Panc1 (cell line): ENCODE measurements at regions not wholly inside any gene's neighbourhood (a gene's known extent, or its start where the extent isn't known, plus 50 kb on each side); places are given as distances from the start of the nearest gene placed in this dataset.

Experiments
- ATAC-seq: fragments of 200-7000 bp; cut with Tn5 transposase; 2 replicates; pipeline ENCODE4 v1.9.1; 2020; ENCODE audit warnings: mild to moderate bottlenecking, moderate library complexity
- BruUV-seq: library from RNA; stranded (reverse); fragments of 400-500 nt; replicated peaks from 2 replicates; lab custom pipeline; 2021; lab: Mats Ljungman, UMichigan
- CTCF ChIA-PET: fragments of 300-600 bp; sonication (Branson Sonifier 250); formaldehyde crosslinking; loops from one replicate; lab custom pipeline; 2022; ENCODE audit warnings: antibody characterized with exemption; lab: Charles Lee
- POLR2A ChIA-PET: fragments of 300-600 bp; sonication (Branson Sonifier 250); formaldehyde crosslinking; loops from one replicate; lab custom pipeline; 2022; ENCODE audit warnings: antibody characterized with exemption; lab: Charles Lee
- DNase-seq: peaks from one replicate; pipeline ENCODE4 v3.0.0-alpha.2; 2010; ENCODE audit warnings: low read depth, low spot score
- H3K27ac ChIP-seq: 2 replicates; pipeline ENCODE4 v1.5.1; 2011; ENCODE audit warnings: mild to moderate bottlenecking, low read length, inconsistent platforms
- H3K27me3 ChIP-seq: fragments of 200-500 bp; sonication (Bioruptor generic); 2 replicates; pipeline ENCODE4 v1.6.0; 2014; ENCODE audit warnings: low read length, inconsistent platforms; ENCODE audit not compliant: control insufficient read depth, insufficient read depth
- H3K36me3 ChIP-seq: fragments of 200-500 bp; sonication (Bioruptor generic); 2 replicates; pipeline ENCODE4 v1.5.1; 2014; ENCODE audit warnings: inconsistent platforms, mild to moderate bottlenecking, low read length, moderate library complexity; ENCODE audit not compliant: control insufficient read depth, insufficient read depth
- H3K4me1 ChIP-seq: 2 replicates; pipeline ENCODE4 v1.5.1; 2011; ENCODE audit warnings: inconsistent platforms, mild to moderate bottlenecking, low read length, moderate library complexity; ENCODE audit not compliant: control insufficient read depth, insufficient read depth
- H3K4me3 ChIP-seq, 2 experiments: 2 replicates each; pipeline ENCODE4 v1.5.1; 2011 to 2012; ENCODE audit warnings: low read depth in 2 of 2, low read length in 2 of 2, mild to moderate bottlenecking in 2 of 2, inconsistent platforms in 1 of 2, moderate library complexity in 1 of 2
- H3K9me3 ChIP-seq: fragments of 200-500 bp; sonication (Bioruptor generic); 2 replicates; pipeline ENCODE4 v1.5.1; 2014; ENCODE audit warnings: low read depth, mild to moderate bottlenecking, inconsistent platforms, low read length, moderate library complexity; ENCODE audit not compliant: control insufficient read depth, insufficient read depth
- CTCF ChIP-seq: fragments of 450-650 bp; IDR thresholded peaks from 2 replicates; pipeline ENCODE4 v1.5.1; 2017; ENCODE audit warnings: mild to moderate bottlenecking
- POLR2AphosphoS5 ChIP-seq: IDR thresholded peaks from 2 replicates; pipeline ENCODE4 v1.6.1; 2012; ENCODE audit warnings: mild to moderate bottlenecking, low read depth, low read length, moderate library complexity
- REST ChIP-seq, 2 experiments: IDR thresholded peaks; 2 replicates each; pipeline ENCODE4 v1.6.1; 2011 to 2012; ENCODE audit warnings: low read depth in 2 of 2, control low read depth in 1 of 2, low read length in 1 of 2, mild to moderate bottlenecking in 1 of 2, moderate library complexity in 1 of 2; ENCODE audit not compliant: insufficient read depth in 1 of 2
- SIN3A ChIP-seq: IDR thresholded peaks from 2 replicates; pipeline ENCODE4 v1.6.1; 2012; ENCODE audit warnings: low read depth, mild to moderate bottlenecking, low read length, moderate library complexity, borderline replicate concordance; ENCODE audit not compliant: insufficient read depth
- TCF7L2 ChIP-seq: IDR thresholded peaks from 2 replicates; pipeline ENCODE4 v1.6.1; 2011; ENCODE audit warnings: mild to moderate bottlenecking, low read depth, low read length, inconsistent platforms
- in situ Hi-C: cut with HindIII; loops from 2 replicates; pipeline ENCODE4 v1.10.0; 2016; ENCODE audit warnings: low sequenced_read_pairs, low pct_unique_long_range_greater_than_20kb
- intact Hi-C: fragments of 100-400 bp; cut with micrococcal nuclease; formaldehyde crosslinking; loops from one replicate; pipeline ENCODE4 v1.10.0; 2022; ENCODE audit not compliant: unreplicated experiment

- BruUV-seq, result no TSS peak
- CTCF ChIA-PET, result no interaction called here
Measured at GRCh38 chr3:163543662-163544061, 1534.6 kb downstream of the SI start.

GRCh38 chr3:163541629-163542028, 1536.7 kb downstream of the SI start:
- ATAC-seq (no peak), DNase-seq (no peak)
- intact Hi-C loops (no loop called here), in situ Hi-C loops (no loop called here)
- POLR2A ChIA-PET, result no interaction called here
- CTCF ChIA-PET, result no interaction called here
- Histone ChIP-seq H3K36me3 (no peaks in the 10 kb centered on the region), H3K27me3 (no peaks in the 10 kb centered on the region), H3K4me3 (no peak overlapping the region), H3K27ac (no peak overlapping the region), H3K9me3 (no peaks in the 10 kb centered on the region), H3K4me1 (no peaks in the 10 kb centered on the region)
- no TSS peak for BruUV-seq
- TF ChIP-seq SIN3A, result no peak
- no peak for TF ChIP-seq REST (IDR thresholded peaks at IDR 0.05; ENCODE audit: insufficient read depth in 1 of 2, low read depth in 2 of 2, low read length in 1 of 2)
- no peak for TF ChIP-seq TCF7L2
- no peak for TF ChIP-seq POLR2AphosphoS5
- TF ChIP-seq CTCF, result no peak

More at GRCh38 chr3:163543662-163544061, 1534.6 kb downstream of the SI start:
- H3K36me3 ChIP-seq, result no peaks in the 10 kb centered on the region
- intact Hi-C loops, result no loop called here
- no peaks in the 10 kb centered on the region for H3K4me1 ChIP-seq
- no peak for ATAC-seq
- no peak for TF ChIP-seq SIN3A
- no peak for TF ChIP-seq CTCF
- TF ChIP-seq POLR2AphosphoS5, result no peak
- no peak for TF ChIP-seq TCF7L2
- no peak for TF ChIP-seq REST (IDR thresholded peaks at IDR 0.05; ENCODE audit: insufficient read depth in 1 of 2, low read depth in 2 of 2, low read length in 1 of 2)
- no peaks in the 10 kb centered on the region for H3K27me3 ChIP-seq
- POLR2A ChIA-PET, result no interaction called here
- in situ Hi-C loops, result no loop called here
- H3K4me3 ChIP-seq, result no peak overlapping the region
- no peak overlapping the region for H3K27ac ChIP-seq
- H3K9me3 ChIP-seq, result no peaks in the 10 kb centered on the region; the same call in 1 of the 2 replicates
- DNase-seq, result no peak
